ENCODE measurements at regions not wholly inside any gene's neighbourhood (a gene's known extent, or its start where the extent isn't known, plus 50 kb on each side); places are given as distances from the start of the nearest gene placed in this dataset.
"Not testable (repeated sequence)": the region's sequence is repeated elsewhere in the genome, so short reads cannot be mapped to it uniquely, and the experiment has no call there.

GRCh38 chr10:56222237-56222636 lies 138.8 kb downstream of the ZWINT start:
- no peak overlapping the region for H3K4me3 ChIP-seq
- no peak overlapping the region for H3K27ac ChIP-seq
- intact Hi-C loops (cut with DNase I): no loop called here
- H3K9me3 ChIP-seq: no peaks in the 10 kb centered on the region
- no peaks in the 10 kb centered on the region for H3K4me1 ChIP-seq
- no peak for DNase-seq
- no peaks in the 10 kb centered on the region for H3K36me3 ChIP-seq
- no peak for ATAC-seq
- TF ChIP-seq CTCF (IDR thresholded peaks at IDR 0.05): no peak
- no peaks in the 10 kb centered on the region for H3K27me3 ChIP-seq (ENCODE audit: low read depth)

- no peaks in the 10 kb centered on the region for H3K9me3 ChIP-seq
- no peak overlapping the region for H3K4me3 ChIP-seq
- H3K4me1 ChIP-seq: no peaks in the 10 kb centered on the region
- intact Hi-C loops (cut with DNase I): no loop called here
- peak; percentile 24 for DNase-seq
- no peaks in the 10 kb centered on the region for H3K27me3 ChIP-seq (ENCODE audit: low read depth)
- no peaks in the 10 kb centered on the region for H3K36me3 ChIP-seq
- ATAC-seq: no peak
- no peak for TF ChIP-seq CTCF (IDR thresholded peaks at IDR 0.05)
- H3K27ac ChIP-seq: no peak overlapping the region
Measured at GRCh38 chr10:56212951-56213350, 148.1 kb downstream of the ZWINT start.

- no peaks in the 10 kb centered on the region for H3K36me3 ChIP-seq
- DNase-seq (no peak), ATAC-seq (no peak)
- H3K4me1 ChIP-seq: no peaks in the 10 kb centered on the region
- no peaks in the 10 kb centered on the region for H3K27me3 ChIP-seq (ENCODE audit: low read depth)
- H3K9me3 ChIP-seq: no peaks in the 10 kb centered on the region
- intact Hi-C loops (cut with DNase I): no loop called here
- H3K4me3 ChIP-seq: no peak overlapping the region
- no peak for TF ChIP-seq CTCF (IDR thresholded peaks at IDR 0.05)
- no peak overlapping the region for H3K27ac ChIP-seq
Measured at GRCh38 chr10:56181607-56182006, 179.5 kb downstream of the ZWINT start.

GRCh38 chr10:56178210-56178609 lies 182.8 kb downstream of the ZWINT start:
- TF ChIP-seq CTCF (IDR thresholded peaks at IDR 0.05): no peak
- DNase-seq: no peak
- H3K27ac ChIP-seq: no peak overlapping the region
- no peak overlapping the region for H3K4me3 ChIP-seq
- no peaks in the 10 kb centered on the region for H3K27me3 ChIP-seq (ENCODE audit: low read depth)
- H3K4me1 ChIP-seq: no peaks in the 10 kb centered on the region
- H3K36me3 ChIP-seq: no peaks in the 10 kb centered on the region
- intact Hi-C loops (cut with DNase I): no loop called here
- ATAC-seq: no peak
- no peaks in the 10 kb centered on the region for H3K9me3 ChIP-seq

GRCh38 chr10:56155091-56155513 lies 206.0 kb downstream of the ZWINT start:
- ATAC-seq; intact Hi-C loops (cut with DNase I): not testable (repeated sequence)

GRCh38 chr10:56146806-56147205 lies 214.3 kb downstream of the ZWINT start:
- H3K27ac ChIP-seq: no peak overlapping the region
- TF ChIP-seq CTCF (IDR thresholded peaks at IDR 0.05): no peak
- H3K4me3 ChIP-seq: no peak overlapping the region
- DNase-seq: no peak
- no peaks in the 10 kb centered on the region for H3K4me1 ChIP-seq
- H3K9me3 ChIP-seq: no peaks in the 10 kb centered on the region
- intact Hi-C loops (cut with DNase I): no loop called here
- no peaks in the 10 kb centered on the region for H3K36me3 ChIP-seq
- H3K27me3 ChIP-seq (ENCODE audit: low read depth): no peaks in the 10 kb centered on the region
- ATAC-seq: no peak

More at GRCh38 chr10:56155091-56155513, 206.0 kb downstream of the ZWINT start:
- DNase-seq; H3K36me3 ChIP-seq; H3K27me3 ChIP-seq (ENCODE audit: low read depth); H3K27ac ChIP-seq; H3K4me3 ChIP-seq; H3K4me1 ChIP-seq; H3K9me3 ChIP-seq: not testable (repeated sequence)

Data from lower lobe of right lung (tissue), 2 donors.